ENCODE measurements at regions not wholly inside any gene's neighbourhood (a gene's known extent, or its start where the extent isn't known, plus 50 kb on each side); places are given as distances from the start of the nearest gene placed in this dataset.
"Not testable (repeated sequence)": the region's sequence is repeated elsewhere in the genome, so short reads cannot be mapped to it uniquely, and the experiment has no call there.

DNA sequence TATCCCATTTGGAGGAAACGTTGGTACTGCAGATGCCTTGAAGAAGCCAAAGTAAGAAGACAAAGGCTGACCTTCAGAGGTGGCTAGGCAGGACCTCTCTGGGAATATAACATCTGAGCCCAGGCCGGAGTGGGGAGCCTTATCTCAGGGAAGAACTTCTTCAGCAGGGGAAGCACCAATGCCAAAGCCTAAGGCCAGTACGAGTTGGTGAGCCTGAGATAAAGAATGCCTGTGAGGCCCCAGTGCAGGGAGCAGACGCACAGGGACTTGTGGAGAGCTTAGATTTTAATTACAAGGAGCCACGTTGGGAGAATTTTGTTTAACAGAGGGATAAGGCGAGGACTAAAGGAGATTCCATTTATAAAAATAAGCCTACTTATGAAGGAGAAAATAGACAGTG, 468.8 kb upstream of the RUNX1 start:
- no peaks in the 10 kb centered on the region for H3K4me1 ChIP-seq
- no peaks in the 10 kb centered on the region for H3K9me3 ChIP-seq
- ATAC-seq = no peak
- TF ChIP-seq, protein P1, sequence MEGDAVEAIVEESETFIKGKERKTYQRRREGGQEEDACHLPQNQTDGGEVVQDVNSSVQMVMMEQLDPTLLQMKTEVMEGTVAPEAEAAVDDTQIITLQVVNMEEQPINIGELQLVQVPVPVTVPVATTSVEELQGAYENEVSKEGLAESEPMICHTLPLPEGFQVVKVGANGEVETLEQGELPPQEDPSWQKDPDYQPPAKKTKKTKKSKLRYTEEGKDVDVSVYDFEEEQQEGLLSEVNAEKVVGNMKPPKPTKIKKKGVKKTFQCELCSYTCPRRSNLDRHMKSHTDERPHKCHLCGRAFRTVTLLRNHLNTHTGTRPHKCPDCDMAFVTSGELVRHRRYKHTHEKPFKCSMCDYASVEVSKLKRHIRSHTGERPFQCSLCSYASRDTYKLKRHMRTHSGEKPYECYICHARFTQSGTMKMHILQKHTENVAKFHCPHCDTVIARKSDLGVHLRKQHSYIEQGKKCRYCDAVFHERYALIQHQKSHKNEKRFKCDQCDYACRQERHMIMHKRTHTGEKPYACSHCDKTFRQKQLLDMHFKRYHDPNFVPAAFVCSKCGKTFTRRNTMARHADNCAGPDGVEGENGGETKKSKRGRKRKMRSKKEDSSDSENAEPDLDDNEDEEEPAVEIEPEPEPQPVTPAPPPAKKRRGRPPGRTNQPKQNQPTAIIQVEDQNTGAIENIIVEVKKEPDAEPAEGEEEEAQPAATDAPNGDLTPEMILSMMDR (IDR thresholded peaks at IDR 0.05) = no peak
- TF ChIP-seq POLR2A (IDR thresholded peaks at IDR 0.05) = no peak
- no peak overlapping the region for H3K27ac ChIP-seq
- intact Hi-C loops (cut with DNase I) = no loop called here
- DNase-seq = no peak
- no peaks in the 10 kb centered on the region for H3K36me3 ChIP-seq
- no peak overlapping the region for H3K4me3 ChIP-seq
- no peaks in the 10 kb centered on the region for H3K27me3 ChIP-seq
- WGBS (ENCODE audit: insufficient coverage, low coverage, low lambda C conversion rate, missing lambda C conversion rate) = 55% methylated on average over 6 of the region's 6 CpGs

DNA sequence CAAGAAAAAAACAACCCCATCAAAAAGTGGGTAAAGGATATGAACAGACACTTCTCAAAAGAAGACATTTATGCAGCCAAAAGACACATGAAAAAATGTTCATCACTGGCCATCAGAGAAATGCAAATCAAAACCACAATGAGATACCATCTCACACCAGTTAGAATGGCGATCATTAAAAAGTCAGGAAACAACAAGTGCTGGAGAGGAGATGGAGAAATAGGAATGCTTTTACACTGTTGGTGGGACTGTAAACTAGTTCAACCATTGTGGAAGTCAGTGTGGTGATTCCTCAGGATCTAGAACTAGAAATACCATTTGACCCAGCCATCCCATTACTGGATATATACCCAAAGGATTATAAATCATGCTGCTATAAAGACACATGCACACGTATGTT, 467.2 kb upstream of the RUNX1 start:
- H3K4me1 ChIP-seq; H3K36me3 ChIP-seq; H3K4me3 ChIP-seq; H3K27me3 ChIP-seq; intact Hi-C loops (cut with DNase I); H3K9me3 ChIP-seq; DNase-seq; ATAC-seq; H3K27ac ChIP-seq: not testable (repeated sequence)
- 96% methylated on average over 2 of the region's 2 CpGs for WGBS (ENCODE audit: insufficient coverage, low coverage, low lambda C conversion rate, missing lambda C conversion rate)

DNA sequence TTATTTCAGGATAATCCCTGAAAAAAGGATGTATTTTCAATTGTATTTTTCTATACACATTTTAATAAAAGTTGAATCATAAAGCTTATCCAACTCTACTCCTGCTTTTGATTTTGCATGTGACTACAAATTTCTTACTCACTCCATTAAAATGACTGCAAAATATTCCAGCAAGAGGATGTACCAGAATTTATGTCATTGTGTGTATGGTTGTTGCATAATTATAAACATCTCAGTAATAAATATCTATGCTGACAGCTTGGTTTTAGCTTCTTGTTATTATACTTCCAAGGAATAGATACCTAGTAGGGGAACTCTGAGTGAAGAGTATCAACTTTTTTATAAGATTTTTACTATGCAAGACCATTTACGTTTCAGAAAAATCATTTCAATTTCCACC, 463.2 kb upstream of the RUNX1 start:
- intact Hi-C loops (cut with DNase I) = no loop called here
- Histone ChIP-seq H3K27me3 (no peaks in the 10 kb centered on the region), H3K4me1 (no peaks in the 10 kb centered on the region), H3K9me3 (no peaks in the 10 kb centered on the region), H3K4me3 (no peak overlapping the region), H3K27ac (no peak overlapping the region), H3K36me3 (no peaks in the 10 kb centered on the region)
- no peak for DNase-seq
- TF ChIP-seq, protein P1 (IDR thresholded peaks at IDR 0.05) = no peak
- TF ChIP-seq POLR2A (IDR thresholded peaks at IDR 0.05) = no peak
- no peak for ATAC-seq
- WGBS (ENCODE audit: insufficient coverage, low coverage, low lambda C conversion rate, missing lambda C conversion rate) = 75% methylated on average over 1 of the region's 1 CpG

DNA sequence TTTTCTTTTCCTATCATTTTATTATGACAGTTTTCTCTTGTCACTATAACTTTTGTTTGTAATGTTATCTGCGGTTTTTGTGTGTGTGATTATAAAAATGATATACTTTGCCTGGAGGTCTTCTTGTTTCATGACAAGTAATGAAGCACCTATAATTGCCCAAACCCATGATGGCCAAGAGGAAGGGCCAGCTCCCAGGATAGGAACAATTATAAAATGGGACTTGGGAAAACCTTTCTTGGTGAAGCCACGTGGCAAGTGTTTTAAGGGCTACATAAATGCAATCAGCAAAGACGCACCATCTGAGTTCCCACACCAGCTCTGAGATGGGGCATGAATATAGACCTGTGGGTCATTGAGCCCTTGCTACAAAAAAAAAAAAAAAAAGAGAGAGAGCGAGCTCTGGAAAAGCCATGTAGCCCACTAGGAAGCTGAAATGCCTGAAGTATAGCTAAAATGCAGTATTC, 462.6 kb upstream of the RUNX1 start:
- Histone ChIP-seq H3K36me3 (no peaks in the 10 kb centered on the region), H3K4me1 (no peaks in the 10 kb centered on the region), H3K9me3 (no peaks in the 10 kb centered on the region), H3K27ac (no peak overlapping the region), H3K4me3 (no peak overlapping the region), H3K27me3 (no peaks in the 10 kb centered on the region)
- no peak for ATAC-seq
- intact Hi-C loops (cut with DNase I) = no loop called here
- TF ChIP-seq POLR2A (IDR thresholded peaks at IDR 0.05) = no peak
- TF ChIP-seq, protein P1 (IDR thresholded peaks at IDR 0.05) = no peak
- no peak for DNase-seq
- WGBS (ENCODE audit: insufficient coverage, low coverage, low lambda C conversion rate, missing lambda C conversion rate) = 60% methylated on average over 4 of the region's 4 CpGs

DNA sequence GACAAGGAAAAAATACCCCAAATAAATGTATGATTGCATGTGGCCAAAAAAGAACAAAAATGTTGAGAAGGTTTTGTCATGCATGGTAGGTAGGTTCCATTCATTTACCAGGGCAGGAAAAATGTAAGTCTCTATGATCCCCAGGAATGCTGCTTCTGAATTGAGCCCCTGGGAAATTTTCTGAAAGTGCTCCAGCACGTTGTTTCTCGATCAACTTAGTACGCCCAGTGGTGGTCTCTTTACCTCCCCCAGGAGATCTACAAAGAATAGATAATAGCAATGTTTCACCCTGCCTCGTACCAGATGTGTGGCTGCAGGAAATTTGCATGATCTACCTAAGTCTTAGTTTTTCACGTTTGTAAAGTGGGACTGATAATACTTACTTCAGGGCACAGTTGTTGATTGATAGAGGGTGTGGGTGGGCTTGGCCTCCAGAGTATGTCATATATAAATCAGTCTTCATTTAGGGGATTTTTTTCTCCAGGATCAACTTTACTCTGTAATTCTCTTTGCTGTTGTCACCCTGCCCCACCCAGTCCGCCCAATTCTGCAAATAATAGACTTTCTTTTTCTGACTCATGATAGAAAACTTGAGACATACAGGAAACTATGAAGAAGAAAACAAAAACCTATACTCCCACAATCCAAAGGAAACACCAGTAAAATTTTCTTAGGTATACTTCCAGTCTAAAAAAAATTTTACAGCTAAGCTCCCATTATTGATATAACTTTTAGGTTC, 462.0 kb upstream of the RUNX1 start:
- TF ChIP-seq POLR2A (IDR thresholded peaks at IDR 0.05) = no peak
- Histone ChIP-seq H3K36me3 (no peaks in the 10 kb centered on the region), H3K27ac (no peak overlapping the region), H3K9me3 (no peaks in the 10 kb centered on the region), H3K4me1 (no peaks in the 10 kb centered on the region), H3K4me3 (no peak overlapping the region), H3K27me3 (no peaks in the 10 kb centered on the region)
- DNase-seq = no peak
- intact Hi-C loops (cut with DNase I) = no loop called here
- ATAC-seq = no peak
- 44% methylated on average over 6 of the region's 6 CpGs for WGBS (ENCODE audit: insufficient coverage, low coverage, low lambda C conversion rate, missing lambda C conversion rate)
